Choroid plexus epithelial cell (primary cell): ENCODE measurements at regions not wholly inside any gene's neighbourhood (a gene's known extent, or its start where the extent isn't known, plus 50 kb on each side); places are given as distances from the start of the nearest gene placed in this dataset.

Source experiments
- DNase-seq: peaks from one replicate; pipeline ENCODE4 v3.0.0-alpha.2; 2010; ENCODE audit warnings: low read depth
- H3K4me3 ChIP-seq: 2 replicates; pipeline ENCODE4 v1.5.1; 2011; ENCODE audit warnings: low read depth, mild to moderate bottlenecking, control low read depth, low read length, moderate library complexity
- TF ChIP-seq, protein P1 (sequence below): conservative IDR thresholded peaks from 2 replicates; pipeline ENCODE4 v1.5.1; 2011; ENCODE audit warnings: low read depth, mild to moderate bottlenecking, control low read depth, inconsistent platforms, low read length, moderate library complexity

DNA sequence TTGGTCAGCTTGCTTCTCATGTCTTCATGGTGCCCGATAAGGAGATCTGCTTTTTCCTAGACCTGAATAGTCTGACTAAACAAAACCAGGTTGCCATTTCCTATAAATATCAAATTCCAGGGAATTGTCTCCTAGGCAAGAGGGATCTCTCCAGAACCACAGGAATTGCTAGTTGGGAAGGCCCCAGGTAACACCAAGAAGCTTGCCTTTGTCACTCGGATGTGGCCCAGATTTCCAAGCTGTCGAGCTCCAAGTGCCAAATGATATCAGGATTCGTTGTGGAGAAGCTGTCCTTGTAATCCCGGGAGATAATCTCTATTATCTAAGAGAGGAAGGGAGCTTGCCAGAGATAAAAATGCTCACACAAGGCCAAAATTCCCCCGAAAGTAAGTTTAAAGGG is 1288.5 kb upstream of the AUTS2 start:
- no peak for DNase-seq
- TF ChIP-seq, protein P1, sequence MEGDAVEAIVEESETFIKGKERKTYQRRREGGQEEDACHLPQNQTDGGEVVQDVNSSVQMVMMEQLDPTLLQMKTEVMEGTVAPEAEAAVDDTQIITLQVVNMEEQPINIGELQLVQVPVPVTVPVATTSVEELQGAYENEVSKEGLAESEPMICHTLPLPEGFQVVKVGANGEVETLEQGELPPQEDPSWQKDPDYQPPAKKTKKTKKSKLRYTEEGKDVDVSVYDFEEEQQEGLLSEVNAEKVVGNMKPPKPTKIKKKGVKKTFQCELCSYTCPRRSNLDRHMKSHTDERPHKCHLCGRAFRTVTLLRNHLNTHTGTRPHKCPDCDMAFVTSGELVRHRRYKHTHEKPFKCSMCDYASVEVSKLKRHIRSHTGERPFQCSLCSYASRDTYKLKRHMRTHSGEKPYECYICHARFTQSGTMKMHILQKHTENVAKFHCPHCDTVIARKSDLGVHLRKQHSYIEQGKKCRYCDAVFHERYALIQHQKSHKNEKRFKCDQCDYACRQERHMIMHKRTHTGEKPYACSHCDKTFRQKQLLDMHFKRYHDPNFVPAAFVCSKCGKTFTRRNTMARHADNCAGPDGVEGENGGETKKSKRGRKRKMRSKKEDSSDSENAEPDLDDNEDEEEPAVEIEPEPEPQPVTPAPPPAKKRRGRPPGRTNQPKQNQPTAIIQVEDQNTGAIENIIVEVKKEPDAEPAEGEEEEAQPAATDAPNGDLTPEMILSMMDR = no peak
- H3K4me3 ChIP-seq = no peak overlapping the region

DNA sequence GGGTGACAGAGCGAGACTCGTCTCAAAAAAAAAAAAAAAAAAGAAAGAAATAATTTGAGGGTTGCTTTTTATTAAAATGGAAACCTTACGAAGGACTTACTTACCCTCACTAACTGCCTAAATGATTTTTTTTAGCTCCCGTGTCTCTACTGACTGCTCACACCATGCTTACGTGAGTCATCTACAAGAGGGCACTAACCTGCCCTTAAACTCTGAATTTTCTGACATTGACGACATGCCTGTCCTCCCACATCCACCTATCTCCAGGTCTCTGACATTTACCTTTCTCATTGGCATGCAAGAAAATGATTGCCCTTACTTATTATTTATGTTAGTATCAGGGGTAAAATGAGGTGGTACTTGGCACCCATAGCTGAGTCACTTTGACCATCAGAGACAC is 1286.3 kb upstream of the AUTS2 start:
- TF ChIP-seq, protein P1 = no peak
- DNase-seq = no peak
- no peak overlapping the region for H3K4me3 ChIP-seq

DNA sequence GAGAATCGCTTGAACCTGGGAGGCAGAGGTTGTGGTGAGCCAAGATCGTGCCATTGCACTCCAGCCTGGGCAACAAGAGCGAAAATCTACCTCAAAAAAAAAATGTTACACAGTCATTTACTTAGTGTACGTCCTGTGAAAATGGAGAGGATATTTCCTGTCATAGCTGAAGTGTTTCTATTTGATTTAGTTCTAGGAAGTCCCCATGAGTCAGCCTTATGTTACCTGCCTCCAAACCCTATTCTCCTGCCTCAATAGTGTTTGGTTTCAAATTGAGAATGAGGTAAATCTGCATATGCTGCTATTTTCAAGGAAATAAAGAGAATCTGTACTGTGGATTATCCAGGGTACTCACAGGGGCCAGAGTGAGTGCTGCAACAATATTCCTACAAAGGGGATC is 1284.5 kb upstream of the AUTS2 start:
- H3K4me3 ChIP-seq = no peak overlapping the region
- TF ChIP-seq, protein P1 = no peak
- DNase-seq = no peak

DNA sequence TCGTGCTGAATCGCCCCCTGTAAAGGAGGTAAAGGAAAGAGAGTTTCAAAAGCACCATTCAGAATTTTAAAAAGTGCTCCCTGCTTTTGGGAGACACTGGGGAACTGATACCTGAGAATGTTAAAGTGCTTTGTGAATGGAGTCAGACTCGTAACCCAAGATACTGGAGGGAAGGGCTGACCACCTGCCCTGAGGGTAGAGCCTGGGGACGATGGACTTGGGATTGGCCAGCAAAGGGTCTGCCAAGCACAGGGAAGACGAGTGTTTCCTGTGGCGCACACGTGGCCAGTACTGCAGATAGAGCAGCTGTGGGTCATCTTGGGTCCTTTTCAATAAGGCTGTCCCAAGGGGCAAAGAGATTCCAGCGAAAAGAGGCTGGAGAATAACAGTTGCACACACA is 1284.1 kb upstream of the AUTS2 start:
- no peak for DNase-seq
- H3K4me3 ChIP-seq = no peak overlapping the region
- TF ChIP-seq, protein P1 = no peak

DNA sequence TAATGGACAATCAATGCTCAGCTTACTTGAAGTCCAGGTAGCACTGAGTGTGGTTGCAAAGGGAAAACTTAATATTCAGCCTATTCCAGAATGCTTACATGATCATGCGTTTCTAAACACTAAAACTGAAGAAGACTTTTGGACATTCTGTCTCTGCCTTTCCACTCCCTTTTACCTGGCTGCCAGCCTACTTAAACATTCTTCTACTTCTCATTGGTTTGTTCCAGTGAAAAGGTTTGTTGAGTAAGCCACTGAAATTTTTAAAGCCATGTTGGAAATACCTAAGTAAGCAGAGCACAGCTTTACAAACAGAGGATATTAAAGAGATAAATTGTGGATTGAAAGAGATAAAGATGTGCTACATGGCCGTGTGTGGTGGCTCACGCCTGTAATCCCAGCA is 1280.8 kb upstream of the AUTS2 start:
- no peak for DNase-seq
- TF ChIP-seq, protein P1 = no peak
- H3K4me3 ChIP-seq = no peak overlapping the region

DNA sequence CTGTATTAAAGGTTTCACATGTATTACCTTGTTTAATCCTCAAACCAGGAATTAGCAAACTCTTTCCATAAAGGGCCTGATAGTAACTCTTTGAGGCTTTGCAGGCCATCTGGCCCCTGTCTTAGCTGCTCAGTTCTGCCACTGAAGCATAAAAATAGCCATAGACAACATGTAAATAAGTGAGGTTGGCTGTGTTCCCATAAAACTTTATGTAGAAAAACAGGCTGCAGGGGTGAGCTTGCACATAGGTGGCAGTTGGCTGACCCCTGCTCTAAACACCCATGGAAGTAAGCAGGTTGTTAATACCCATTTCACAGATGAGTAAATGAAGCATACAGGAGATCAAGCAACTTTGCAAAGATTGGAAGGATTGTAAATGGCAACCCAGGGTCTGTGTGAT is 1279.2 kb upstream of the AUTS2 start:
- no peak for DNase-seq
- H3K4me3 ChIP-seq = no peak overlapping the region
- TF ChIP-seq, protein P1 = no peak

DNA sequence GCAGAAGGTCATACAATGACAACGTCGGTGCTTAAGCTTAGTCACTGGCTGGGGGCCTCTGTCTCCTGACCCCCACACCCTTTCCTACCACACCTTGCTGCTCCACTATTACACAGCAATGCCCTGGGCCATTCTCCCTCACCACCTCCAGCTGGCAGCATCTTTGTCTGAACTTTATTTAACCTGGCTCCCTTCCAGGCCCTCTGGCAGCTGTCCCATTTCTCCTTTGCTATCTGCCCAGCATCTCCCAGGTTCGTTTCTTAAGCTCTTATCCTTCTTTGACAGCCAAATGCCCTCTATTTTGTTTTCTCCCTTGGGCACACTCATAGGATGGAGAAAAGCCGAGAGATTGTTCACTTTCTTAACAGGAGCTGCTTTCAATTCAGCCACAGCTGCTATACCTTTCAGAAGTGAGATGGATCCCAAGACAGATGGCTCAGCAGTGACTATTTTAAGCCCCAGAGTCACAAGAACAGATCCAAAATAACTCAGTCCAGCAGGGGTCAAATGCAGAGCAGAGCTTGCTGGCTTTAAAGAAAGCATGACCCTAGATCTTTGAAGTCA is 1277.1 kb upstream of the AUTS2 start:
- H3K4me3 ChIP-seq = no peak overlapping the region
- DNase-seq = no peak
- TF ChIP-seq, protein P1 = no peak
